ENCODE measurements at regions not wholly inside any gene's neighbourhood (a gene's known extent, or its start where the extent isn't known, plus 50 kb on each side); places are given as distances from the start of the nearest gene placed in this dataset.

GRCh38 chr16:59356709-59357108, 622.6 kb upstream of the GOT2 start (continued):
- no peak for TF ChIP-seq YY1 (IDR thresholded peaks at IDR 0.05; ENCODE audit: borderline replicate concordance in 1 of 3, control insufficient read depth in 1 of 3, extremely low read depth in 1 of 3, insufficient read depth in 3 of 3, insufficient read length in 1 of 3, insufficient replicate concordance in 2 of 3, low read depth in 1 of 3, low read length in 2 of 3)
- peak; percentile 54; the same call in 1 of the 2 replicates for TF ChIP-seq CEBPG (CRISPR knock-in tag; IDR thresholded peaks at IDR 0.05)
- peak in 1 of 2 experiments; percentile 75; a peak in 2 of 4 replicates for TF ChIP-seq CEBPG (tag; conservative IDR thresholded peaks at IDR 0.05 in 1 of 2, IDR thresholded peaks at IDR 0.05 in 1 of 2)
- TF ChIP-seq MYNN (IDR thresholded peaks at IDR 0.05), result 0 out of 2 replicates have a peak, but pooled peaks have one; percentile 48
- TF ChIP-seq MYNN (CRISPR knock-in tag; IDR thresholded peaks at IDR 0.05), result no peak
- TF ChIP-seq TRIM24 (IDR thresholded peaks at IDR 0.05), result peak; percentile 89 to 91
- TF ChIP-seq BDP1 (IDR thresholded peaks at IDR 0.05; ENCODE audit: insufficient read depth, insufficient read length), result no peak

GRCh38 chr16:59356144-59356543, 622.0 kb upstream of the GOT2 start:
- intact Hi-C loops (cut with micrococcal nuclease), result no loop called here
- Histone ChIP-seq H3K79me2 (ENCODE audit: control insufficient read depth, insufficient read depth, low read length) (no peaks in the 10 kb centered on the region), H3K4me2 (ENCODE audit: insufficient read depth, low read length) (no peak overlapping the region), H3K9me3 (replicated peaks; ENCODE audit: control insufficient read depth, insufficient read depth, low read depth, low read length) (no peaks in the 10 kb centered on the region), H3K27ac (ENCODE audit: extremely low read depth, low read depth, low read length) (no peak overlapping the region), H3K36me3 (ENCODE audit: control insufficient read depth, insufficient read depth, low read length) (no peaks in the 10 kb centered on the region), H3K27me3 (ENCODE audit: control insufficient read depth in 2 of 2, insufficient read depth in 2 of 2, low read length in 2 of 2) (no peaks in the 10 kb centered on the region), H2AFZ (ENCODE audit: low read depth, low read length) (no peak overlapping the region), H3K4me3 (no peak overlapping the region), H3K9me1 (ENCODE audit: control insufficient read depth, insufficient read depth, low read length) (no peaks in the 10 kb centered on the region), H3K4me1 (replicated peaks in 1 of 2; ENCODE audit: control insufficient read depth in 2 of 2, insufficient read depth in 2 of 2, low read length in 2 of 2) (peaks cover 0 to 9% of the 10 kb centered on the region in 2 experiments; a peak in 3 of 5 replicates), H3K9ac (ENCODE audit: insufficient read depth in 1 of 2, low read depth in 2 of 2, low read length in 2 of 2) (no peak overlapping the region), H4K20me1 (replicated peaks; ENCODE audit: control insufficient read depth, insufficient read depth, low read length) (no peaks in the 10 kb centered on the region)
- CTCF ChIA-PET (ENCODE audit: low intra/inter-chr PET ratio), result no interaction called here
- WGBS (ENCODE audit: insufficient coverage, low coverage, missing lambda C conversion rate), result 0% methylated on average over 5 of the region's 5 CpGs
- in situ Hi-C loops (cut with MboI), result no loop called here
- ATAC-seq, result no peak
- FAIRE-seq, result no peak
- peak in 1 of 4 experiments; percentile 16 for DNase-seq (ENCODE audit: extremely low read depth in 1 of 4, low spot score in 3 of 4)
- no TSS peak for BruUV-seq (replicated peaks)
- POLR2A ChIA-PET, result no interaction called here
- no peak for TF ChIP-seq SAFB2 (IDR thresholded peaks at IDR 0.05; ENCODE audit: borderline replicate concordance, low read depth, low read length, severe bottlenecking)
- no peak for TF ChIP-seq HNRNPH1 (optimal IDR thresholded peaks at IDR 0.05; ENCODE audit: low read depth, low read length)
- 0 out of 2 replicates have a peak, but pooled peaks have one; percentile 66 for TF ChIP-seq TSHZ1 (CRISPR knock-in tag; IDR thresholded peaks at IDR 0.05)
- TF ChIP-seq NFATC3 (IDR thresholded peaks at IDR 0.05), result no peak
- TF ChIP-seq CHD2 (IDR thresholded peaks at IDR 0.05; ENCODE audit: low read depth, low read length), result no peak
- no peak for TF ChIP-seq OTX1 (CRISPR knock-in tag; IDR thresholded peaks at IDR 0.05)
- peak; percentile 94 for TF ChIP-seq PKNOX1 (IDR thresholded peaks at IDR 0.05)
